ENCODE measurements at regions not wholly inside any gene's neighbourhood (a gene's known extent, or its start where the extent isn't known, plus 50 kb on each side); places are given as distances from the start of the nearest gene placed in this dataset.
"Not testable (repeated sequence)": the region's sequence is repeated elsewhere in the genome, so short reads cannot be mapped to it uniquely, and the experiment has no call there.

DNA sequence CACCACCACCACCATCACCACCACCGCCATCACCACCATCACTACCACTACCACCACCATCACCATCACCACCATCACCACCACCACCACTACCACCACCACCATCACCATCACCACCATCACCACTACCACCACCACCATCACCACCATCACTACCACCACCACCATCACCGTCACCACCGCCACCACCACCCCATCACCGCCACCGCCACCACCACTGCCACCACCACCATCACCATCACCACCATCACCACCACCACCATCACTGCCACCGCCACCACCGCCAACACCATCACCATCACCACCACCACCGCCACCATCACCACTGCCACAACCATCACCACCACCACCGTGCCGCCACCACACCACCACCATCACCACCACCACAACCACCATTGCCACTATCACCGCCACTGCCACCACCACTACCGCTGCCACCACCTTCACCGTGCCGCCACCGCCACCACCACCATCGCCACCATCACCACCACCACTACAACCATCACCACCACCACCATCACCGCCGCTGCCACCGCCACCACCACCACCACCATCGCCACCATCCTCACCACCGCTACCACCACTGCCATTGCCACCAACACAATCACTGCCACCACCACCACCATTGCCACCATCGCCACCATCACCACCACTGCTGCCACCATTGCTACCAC is 1511.3 kb upstream of the AGA start:
- intact Hi-C loops (cut with DNase I), result no loop called here
- no peak for DNase-seq (ENCODE audit: low spot score)

- intact Hi-C loops (cut with DNase I), result no loop called here
These were observed 1513.4 kb upstream of the AGA start for GRCh38 chr4:178955614-178956013.

DNA sequence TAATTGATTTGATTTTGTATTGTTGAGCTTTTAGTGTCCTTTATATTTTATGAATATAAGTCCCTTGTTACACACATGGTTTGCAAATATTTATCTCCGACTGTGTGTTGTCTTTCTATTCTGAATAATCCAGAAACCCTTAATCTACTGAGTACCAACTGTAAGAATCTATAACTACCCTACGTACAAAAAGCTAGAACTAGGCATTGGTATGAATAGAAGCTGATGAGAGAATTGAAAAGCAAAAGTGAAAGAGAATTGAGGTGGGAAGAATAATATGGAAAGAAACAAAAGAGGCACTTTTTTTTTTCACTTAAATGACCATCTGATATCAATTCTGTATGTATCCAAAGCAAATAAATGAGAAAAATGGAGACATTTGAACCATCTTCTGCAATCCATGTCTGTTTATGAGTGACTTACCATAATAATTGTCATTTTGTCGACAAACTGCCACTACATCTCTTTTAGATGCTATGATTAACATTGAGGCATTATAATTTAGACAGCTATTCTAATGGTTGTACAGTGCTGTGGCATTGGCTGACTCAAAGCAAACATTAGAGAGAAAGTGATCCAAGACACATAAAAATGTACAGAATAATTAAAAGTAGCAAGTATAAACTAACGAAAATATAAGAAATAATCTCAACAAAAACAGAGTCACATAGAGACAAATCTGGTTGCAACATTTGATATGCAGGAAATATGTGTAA is 1516.6 kb upstream of the AGA start:
- no peak for DNase-seq (ENCODE audit: low spot score)
- intact Hi-C loops (cut with DNase I), result no loop called here

More at GRCh38 chr4:178955614-178956013, 1513.4 kb upstream of the AGA start:
- DNase-seq (ENCODE audit: low spot score), result no peak

- intact Hi-C loops (cut with DNase I), result no loop called here
- DNase-seq (ENCODE audit: low spot score), result no peak
These were observed 1521.3 kb upstream of the AGA start for GRCh38 chr4:178963446-178964045.

DNA sequence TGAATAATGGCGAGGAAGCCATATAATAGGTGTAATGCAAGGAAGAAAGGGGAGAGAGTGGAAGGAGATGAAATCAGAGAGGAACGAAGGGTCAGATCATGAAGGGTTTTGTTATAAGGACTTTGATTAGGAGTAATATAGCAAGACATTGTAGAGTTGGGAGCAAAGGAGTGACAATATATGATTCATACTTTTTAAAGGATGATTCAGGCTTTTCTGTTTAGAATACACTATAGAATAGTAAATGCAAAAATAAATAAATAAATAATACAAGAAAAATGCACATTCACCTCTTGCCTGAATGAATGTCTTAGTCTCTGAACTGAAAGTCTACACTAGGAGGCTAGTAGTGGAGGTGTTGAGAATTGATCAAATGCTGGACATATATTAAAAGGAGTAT is 1524.4 kb upstream of the AGA start:
- DNase-seq (ENCODE audit: low spot score), result no peak
- intact Hi-C loops (cut with DNase I), result no loop called here

DNA sequence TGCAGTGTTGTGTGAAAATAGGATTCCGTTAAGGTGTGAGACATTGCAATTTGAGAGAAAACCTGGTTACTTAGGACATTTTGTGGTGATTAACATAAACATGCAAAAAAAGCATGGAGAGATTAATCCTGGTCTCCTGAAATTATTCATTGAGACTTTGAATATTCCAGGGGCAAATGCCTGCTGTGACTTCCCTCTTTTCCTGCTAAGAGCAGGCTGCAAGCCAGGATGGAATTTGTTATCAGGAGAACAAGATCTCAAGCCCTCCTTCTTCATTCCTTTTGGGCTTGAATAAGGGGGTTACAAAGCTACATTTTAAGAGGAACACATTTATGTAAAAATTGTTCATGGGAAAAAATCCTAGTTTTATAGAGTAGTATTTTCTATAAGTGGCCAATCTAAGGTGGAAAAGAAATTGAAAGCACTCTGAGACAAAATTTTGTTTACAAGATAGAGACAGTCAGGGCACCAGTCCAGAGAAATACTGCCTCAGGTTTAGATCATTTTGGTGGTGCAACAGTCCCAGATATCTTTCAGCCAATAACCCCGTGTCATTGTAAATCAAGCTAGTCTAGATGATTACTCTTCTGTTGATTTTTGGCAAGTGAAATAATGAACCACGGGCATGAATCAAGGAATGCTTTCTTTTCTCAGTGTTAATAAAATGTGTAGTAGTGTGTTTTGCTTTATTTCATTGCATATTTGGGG is 1528.3 kb upstream of the AGA start:
- no peak for DNase-seq (ENCODE audit: low spot score)
- intact Hi-C loops (cut with DNase I), result no loop called here

- intact Hi-C loops (cut with DNase I), result no loop called here
- DNase-seq (ENCODE audit: low spot score), result no peak
These were observed 1534.6 kb upstream of the AGA start for GRCh38 chr4:178976861-178977260.

- intact Hi-C loops (cut with DNase I), result no loop called here
- DNase-seq (ENCODE audit: low spot score), result no peak
These were observed 1551.1 kb upstream of the AGA start for GRCh38 chr4:178993306-178993705.

- DNase-seq (ENCODE audit: low spot score), result no peak
- intact Hi-C loops (cut with DNase I), result no loop called here
These were observed 1559.7 kb upstream of the AGA start for GRCh38 chr4:179001918-179002317.

DNA sequence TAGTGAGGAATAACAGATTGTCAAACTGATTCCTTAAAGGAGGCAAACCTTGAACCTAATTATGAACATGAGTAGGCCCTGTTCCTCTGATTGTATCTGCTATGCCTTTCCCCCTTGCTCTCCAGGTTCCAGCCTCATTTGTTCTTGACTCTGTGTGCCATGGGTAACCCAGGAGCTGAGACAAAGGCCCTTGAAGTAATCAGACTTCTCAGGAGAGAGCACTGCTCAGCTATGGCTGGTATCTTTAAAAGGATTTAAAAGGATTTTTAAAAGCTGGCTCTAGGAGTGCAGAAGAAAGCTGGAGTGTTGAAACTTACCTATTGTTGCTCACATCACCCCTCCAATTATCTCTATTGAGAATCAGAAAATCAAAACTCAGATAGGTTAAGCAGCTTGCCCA is 1565.5 kb upstream of the AGA start:
- intact Hi-C loops (cut with DNase I), result no loop called here
- DNase-seq (ENCODE audit: low spot score), result no peak

DNA sequence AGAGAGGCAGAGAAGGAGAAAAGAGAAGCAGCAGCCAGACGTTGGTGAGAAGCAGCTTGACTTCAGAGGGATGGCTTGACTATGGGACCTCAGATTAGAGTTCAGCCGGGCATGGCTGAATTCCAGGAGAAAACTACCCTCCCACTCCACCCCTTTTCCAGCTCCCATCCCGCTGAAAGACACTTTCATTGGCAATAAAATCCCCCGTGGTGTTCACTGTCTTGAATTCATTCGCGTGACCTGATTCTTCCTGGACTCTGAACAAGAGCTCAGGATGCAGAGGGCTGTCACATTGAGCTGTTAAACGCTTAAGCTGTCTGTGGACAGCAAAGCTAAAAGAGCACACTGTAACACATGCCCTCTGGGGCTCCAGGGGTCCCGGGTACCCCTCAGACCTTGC is 1575.3 kb upstream of the AGA start:
- no peak for DNase-seq (ENCODE audit: low spot score)
- intact Hi-C loops (cut with DNase I), result no loop called here

- no peak for DNase-seq (ENCODE audit: low spot score)
- intact Hi-C loops (cut with DNase I), result no loop called here
These were observed 1585.3 kb upstream of the AGA start for GRCh38 chr4:179027569-179027968.

- intact Hi-C loops (cut with DNase I), result no loop called here
- DNase-seq (ENCODE audit: low spot score), result no peak
These were observed 1586.1 kb upstream of the AGA start for GRCh38 chr4:179028321-179028720.

GRCh38 chr4:179029683-179030082 is 1587.4 kb upstream of the AGA start:
- DNase-seq (ENCODE audit: low spot score), result no peak
- intact Hi-C loops (cut with DNase I), result loop anchor here in 1 of 2 donors (2.0 kb wide), 1 partner anchor 55 kb away; no protein-coding TSS in a partner anchor

GRCh38 chr4:179040259-179040658 is 1598.0 kb upstream of the AGA start:
- DNase-seq (ENCODE audit: low spot score), result no peak
- intact Hi-C loops (cut with DNase I), result no loop called here

- intact Hi-C loops (cut with DNase I), result no loop called here
- DNase-seq (ENCODE audit: low spot score), result no peak
These were observed 1606.7 kb upstream of the AGA start for GRCh38 chr4:179048839-179049453.

DNA sequence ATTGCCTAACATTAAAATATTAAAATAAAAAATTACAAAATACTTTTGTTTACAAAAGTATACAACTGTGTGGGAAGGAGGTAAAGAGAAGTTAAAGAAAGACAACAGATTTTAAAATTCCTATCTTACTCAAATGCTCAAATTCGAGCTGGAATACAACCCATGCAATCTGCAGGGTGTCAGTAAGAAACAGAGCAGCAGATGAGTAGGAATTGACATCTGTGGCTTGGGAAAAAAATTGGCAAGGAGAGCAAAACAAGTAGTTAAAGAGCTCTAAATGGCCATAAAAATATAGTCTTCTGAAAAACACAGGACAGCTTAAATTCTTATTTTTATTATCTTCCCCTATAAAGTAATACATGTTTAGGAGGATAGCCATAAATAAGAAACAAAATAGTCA is 1609.0 kb upstream of the AGA start:
- intact Hi-C loops (cut with DNase I), result no loop called here
- no peak for DNase-seq (ENCODE audit: low spot score)

GRCh38 chr4:179059396-179059795 is 1617.2 kb upstream of the AGA start:
- intact Hi-C loops (cut with DNase I), result no loop called here
- DNase-seq (ENCODE audit: low spot score), result peak; percentile 61

DNA sequence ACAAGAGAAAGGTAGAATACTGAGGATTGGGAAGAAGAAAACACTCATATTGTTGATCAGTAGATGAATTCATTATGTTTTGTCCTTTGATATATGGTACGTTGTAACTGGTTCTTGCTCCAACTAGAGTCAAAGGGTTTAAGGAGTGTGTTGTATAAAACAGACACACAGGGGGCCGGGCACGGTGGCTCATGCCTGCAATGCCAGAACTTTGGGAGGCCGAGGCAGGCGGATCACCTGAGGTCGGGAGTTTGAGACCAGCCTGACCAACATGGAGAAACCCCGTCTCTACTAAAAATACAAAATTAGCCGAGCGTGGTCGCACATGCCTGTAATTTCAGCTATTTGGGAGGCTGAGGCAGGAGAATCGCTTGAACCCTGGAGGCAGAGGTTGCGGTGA is 1624.0 kb upstream of the AGA start:
- intact Hi-C loops (cut with DNase I); DNase-seq (ENCODE audit: low spot score): not testable (repeated sequence)

DNA sequence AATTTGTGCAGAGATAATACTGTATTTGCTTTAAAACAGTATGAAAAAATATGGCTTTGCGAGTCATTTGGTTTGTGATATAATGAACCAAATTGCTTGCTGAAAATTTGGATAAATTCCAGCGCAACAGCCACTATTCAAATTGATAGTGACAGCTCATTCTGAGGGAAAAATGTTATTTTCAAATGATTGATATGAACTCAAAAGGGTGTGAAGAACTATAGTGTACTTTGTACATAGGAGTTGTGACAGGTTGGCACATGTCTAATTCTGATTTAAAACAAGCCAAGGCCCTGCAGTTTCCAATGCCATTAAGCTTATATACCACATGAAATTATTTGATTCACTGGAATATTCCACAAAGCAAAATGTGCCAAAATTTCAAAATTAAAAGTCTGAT is 1628.9 kb upstream of the AGA start:
- no peak for DNase-seq (ENCODE audit: low spot score)

More for the DNA sequence above, 1628.9 kb upstream of the AGA start:
- intact Hi-C loops (cut with DNase I), result no loop called here

Measured in posterior vena cava (tissue), 2 donors.